GM19240 (cell line): ENCODE measurements at regions not wholly inside any gene's neighbourhood (a gene's known extent, or its start where the extent isn't known, plus 50 kb on each side); places are given as distances from the start of the nearest gene placed in this dataset.

ENCODE experiments used
- DNase-seq: peaks from one replicate; pipeline ENCODE4 v3.0.0; 2011; ENCODE audit warnings: low spot score; ENCODE audit not compliant: insufficient read length

GRCh38 chr4:19722404-19722803, 529.3 kb upstream of the SLIT2 start:
- DNase-seq = no peak

- DNase-seq = no peak
Observed at GRCh38 chr4:19721587-19721986, 530.1 kb upstream of the SLIT2 start.

GRCh38 chr4:19720610-19721009, 531.1 kb upstream of the SLIT2 start:
- DNase-seq = no peak

GRCh38 chr4:19720190-19720589, 531.5 kb upstream of the SLIT2 start:
- no peak for DNase-seq

- no peak for DNase-seq
Observed at GRCh38 chr4:19711871-19712270, 539.8 kb upstream of the SLIT2 start.

- no peak for DNase-seq
Observed at GRCh38 chr4:19707876-19708275, 543.8 kb upstream of the SLIT2 start.

GRCh38 chr4:19703391-19703790, 548.3 kb upstream of the SLIT2 start:
- no peak for DNase-seq

- no peak for DNase-seq
Observed at GRCh38 chr4:19700992-19701391, 550.7 kb upstream of the SLIT2 start.

- no peak for DNase-seq
Observed at GRCh38 chr4:19698961-19699360, 552.7 kb upstream of the SLIT2 start.

- DNase-seq = no peak
Observed at GRCh38 chr4:19694812-19695211, 556.9 kb upstream of the SLIT2 start.

GRCh38 chr4:19693936-19694570, 557.7 kb upstream of the SLIT2 start:
- DNase-seq = no peak

- DNase-seq = no peak
Observed at GRCh38 chr4:19689511-19689910, 562.2 kb upstream of the SLIT2 start.

- no peak for DNase-seq
Observed at GRCh38 chr4:19686456-19686855, 565.2 kb upstream of the SLIT2 start.

- no peak for DNase-seq
Observed at GRCh38 chr4:19684084-19684483, 567.6 kb upstream of the SLIT2 start.

GRCh38 chr4:19683426-19683825, 568.3 kb upstream of the SLIT2 start:
- DNase-seq = no peak

- no peak for DNase-seq
Observed at GRCh38 chr4:19677211-19677610, 574.5 kb upstream of the SLIT2 start.

GRCh38 chr4:19675172-19675811, 576.4 kb upstream of the SLIT2 start:
- no peak for DNase-seq

GRCh38 chr4:19659101-19659500, 592.6 kb upstream of the SLIT2 start:
- no peak for DNase-seq

- no peak for DNase-seq
Observed at GRCh38 chr4:19657856-19658255, 593.8 kb upstream of the SLIT2 start.

GRCh38 chr4:19655666-19656065, 596.0 kb upstream of the SLIT2 start:
- DNase-seq = no peak

- no peak for DNase-seq
Observed at GRCh38 chr4:19650903-19651864, 600.5 kb upstream of the SLIT2 start.

GRCh38 chr4:19645589-19645988, 606.1 kb upstream of the SLIT2 start:
- no peak for DNase-seq
